Peyer's patch (tissue), 4 donors: ENCODE measurements at regions not wholly inside any gene's neighbourhood (a gene's known extent, or its start where the extent isn't known, plus 50 kb on each side); places are given as distances from the start of the nearest gene placed in this dataset.

ENCODE experiments used
- DNase-seq, 3 donors: peaks; one replicate each; pipeline ENCODE4 v3.0.0-alpha.2; 2017 to 2019
- H3K27ac ChIP-seq, 4 donors: fragments of 200-600 bp; sonication (generic); one replicate each; pipeline ENCODE4 v1.5.1; 2016 to 2019
- H3K27me3 ChIP-seq, 2 donors: fragments of 200-600 bp; sonication (generic); one replicate each; pipeline ENCODE4 v1.5.1; 2019
- H3K36me3 ChIP-seq, 3 donors: fragments of 200-600 bp; sonication (generic); one replicate each; pipeline ENCODE4 v1.5.1; 2016 to 2019
- H3K4me1 ChIP-seq, 4 donors: fragments of 200-600 bp; sonication (generic); one replicate each; pipeline ENCODE4 v1.5.1; 2016 to 2019
- H3K4me3 ChIP-seq, 4 donors: fragments of 200-600 bp; sonication (generic); 1 replicate in 3 of 4; 2 replicates in 1 of 4; pipeline ENCODE4 v1.5.1; 2016 to 2019; ENCODE audit warnings: mild to moderate bottlenecking in 1 of 4
- H3K9me3 ChIP-seq, 4 donors: fragments of 200-600 bp; sonication (generic); one replicate each; pipeline ENCODE4 v1.5.1; 2016 to 2019; ENCODE audit warnings: mild to moderate bottlenecking in 1 of 4
- CTCF ChIP-seq, 6 experiments: fragments of 450-650 bp in 4 of 6; fragments of 200-600 bp in 2 of 6; sonication (generic) in 1 of 6; IDR thresholded peaks; one replicate each; pipeline ENCODE4 v1.5.1; 2017 to 2019; ENCODE audit warnings: antibody characterized with exemption in 6 of 6, mild to moderate bottlenecking in 3 of 6, moderate library complexity in 1 of 6
- POLR2A ChIP-seq, 2 donors: fragments of 450-650 bp; IDR thresholded peaks; one replicate each; pipeline ENCODE4 v1.5.1; 2017; ENCODE audit warnings: antibody characterized with exemption in 2 of 2, mild to moderate bottlenecking in 2 of 2, moderate library complexity in 2 of 2

- H3K4me3 ChIP-seq: no peak overlapping the region
- TF ChIP-seq POLR2A (IDR thresholded peaks at IDR 0.05) (no peak), CTCF (IDR thresholded peaks at IDR 0.05) (no peak)
- no peaks in the 10 kb centered on the region for H3K36me3 ChIP-seq
- no peak for DNase-seq
- H3K27me3 ChIP-seq: no peaks in the 10 kb centered on the region
- no peaks in the 10 kb centered on the region for H3K9me3 ChIP-seq
- no peaks in the 10 kb centered on the region for H3K4me1 ChIP-seq
- H3K27ac ChIP-seq: no peak overlapping the region
Observed at GRCh38 chrX:69085826-69086225, 79.4 kb downstream of the PJA1 start.

GRCh38 chrX:69085151-69085550, 80.1 kb downstream of the PJA1 start:
- TF ChIP-seq CTCF (IDR thresholded peaks at IDR 0.05) (no peak), POLR2A (IDR thresholded peaks at IDR 0.05) (no peak)
- H3K36me3 ChIP-seq: no peaks in the 10 kb centered on the region
- H3K4me3 ChIP-seq: no peak overlapping the region
- no peak overlapping the region for H3K27ac ChIP-seq
- H3K4me1 ChIP-seq: no peaks in the 10 kb centered on the region
- DNase-seq: no peak
- H3K9me3 ChIP-seq: no peaks in the 10 kb centered on the region
- H3K27me3 ChIP-seq: no peaks in the 10 kb centered on the region

- no peak for DNase-seq
- Histone ChIP-seq H3K27me3 (no peaks in the 10 kb centered on the region), H3K9me3 (no peaks in the 10 kb centered on the region), H3K36me3 (no peaks in the 10 kb centered on the region), H3K4me3 (no peak overlapping the region), H3K4me1 (no peaks in the 10 kb centered on the region), H3K27ac (no peak overlapping the region)
- no peak for TF ChIP-seq CTCF (IDR thresholded peaks at IDR 0.05)
Observed at GRCh38 chrX:69083801-69084200, 81.5 kb downstream of the PJA1 start.

- H3K36me3 ChIP-seq: no peaks in the 10 kb centered on the region
- H3K9me3 ChIP-seq: no peaks in the 10 kb centered on the region
- H3K27ac ChIP-seq: no peak overlapping the region
- no peak for DNase-seq
- TF ChIP-seq POLR2A (IDR thresholded peaks at IDR 0.05): no peak
- TF ChIP-seq CTCF (IDR thresholded peaks at IDR 0.05): no peak
- no peaks in the 10 kb centered on the region for H3K27me3 ChIP-seq
- H3K4me1 ChIP-seq: no peaks in the 10 kb centered on the region
- no peak overlapping the region for H3K4me3 ChIP-seq
Observed at GRCh38 chrX:69083361-69083760, 81.9 kb downstream of the PJA1 start.

GRCh38 chrX:69082753-69083150, 82.5 kb downstream of the PJA1 start:
- H3K27ac ChIP-seq: no peak overlapping the region
- no peaks in the 10 kb centered on the region for H3K36me3 ChIP-seq
- H3K4me1 ChIP-seq: no peaks in the 10 kb centered on the region
- H3K9me3 ChIP-seq: no peaks in the 10 kb centered on the region
- no peak for TF ChIP-seq CTCF (IDR thresholded peaks at IDR 0.05)
- TF ChIP-seq POLR2A (IDR thresholded peaks at IDR 0.05): no peak
- no peak overlapping the region for H3K4me3 ChIP-seq
- no peak for DNase-seq
- H3K27me3 ChIP-seq: no peaks in the 10 kb centered on the region

- H3K4me3 ChIP-seq: no peak overlapping the region
- H3K36me3 ChIP-seq: no peaks in the 10 kb centered on the region
- no peak overlapping the region for H3K27ac ChIP-seq
- TF ChIP-seq CTCF (IDR thresholded peaks at IDR 0.05): no peak
- TF ChIP-seq POLR2A (IDR thresholded peaks at IDR 0.05): no peak
- H3K4me1 ChIP-seq: no peaks in the 10 kb centered on the region
- no peaks in the 10 kb centered on the region for H3K9me3 ChIP-seq
- H3K27me3 ChIP-seq: no peaks in the 10 kb centered on the region
- DNase-seq: no peak
Observed at GRCh38 chrX:69082055-69082752, 83.0 kb downstream of the PJA1 start.
